ENCODE measurements at regions not wholly inside any gene's neighbourhood (a gene's known extent, or its start where the extent isn't known, plus 50 kb on each side); places are given as distances from the start of the nearest gene placed in this dataset.

DNA sequence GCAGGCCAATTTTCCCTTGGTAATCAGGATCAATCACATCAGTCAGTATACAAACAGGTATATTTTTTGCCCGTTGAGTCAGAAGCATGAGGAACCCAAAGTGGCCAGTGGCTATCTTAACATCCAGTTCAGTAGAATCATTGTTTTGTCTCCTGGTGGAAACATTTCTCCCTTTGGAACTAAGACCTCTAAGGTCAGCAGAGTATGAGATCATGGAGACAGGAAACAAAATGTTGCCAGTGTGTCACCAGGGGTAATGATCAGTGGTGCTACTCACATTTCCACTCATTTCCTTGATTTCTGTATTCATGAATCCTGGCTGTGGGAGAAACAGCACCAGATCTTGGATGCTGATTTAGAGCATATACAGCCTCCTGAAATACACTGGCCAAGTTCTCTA, 553.0 kb downstream of the CSNK1G3 start (continued):
- TF ChIP-seq, protein P1, sequence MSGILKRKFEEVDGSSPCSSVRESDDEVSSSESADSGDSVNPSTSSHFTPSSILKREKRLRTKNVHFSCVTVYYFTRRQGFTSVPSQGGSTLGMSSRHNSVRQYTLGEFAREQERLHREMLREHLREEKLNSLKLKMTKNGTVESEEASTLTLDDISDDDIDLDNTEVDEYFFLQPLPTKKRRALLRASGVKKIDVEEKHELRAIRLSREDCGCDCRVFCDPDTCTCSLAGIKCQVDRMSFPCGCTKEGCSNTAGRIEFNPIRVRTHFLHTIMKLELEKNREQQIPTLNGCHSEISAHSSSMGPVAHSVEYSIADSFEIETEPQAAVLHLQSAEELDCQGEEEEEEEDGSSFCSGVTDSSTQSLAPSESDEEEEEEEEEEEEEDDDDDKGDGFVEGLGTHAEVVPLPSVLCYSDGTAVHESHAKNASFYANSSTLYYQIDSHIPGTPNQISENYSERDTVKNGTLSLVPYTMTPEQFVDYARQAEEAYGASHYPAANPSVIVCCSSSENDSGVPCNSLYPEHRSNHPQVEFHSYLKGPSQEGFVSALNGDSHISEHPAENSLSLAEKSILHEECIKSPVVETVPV (CRISPR knock-in tag; IDR thresholded peaks at IDR 0.05): no peak
- TF ChIP-seq ZNF8 (CRISPR knock-in tag; IDR thresholded peaks at IDR 0.05): no peak

DNA sequence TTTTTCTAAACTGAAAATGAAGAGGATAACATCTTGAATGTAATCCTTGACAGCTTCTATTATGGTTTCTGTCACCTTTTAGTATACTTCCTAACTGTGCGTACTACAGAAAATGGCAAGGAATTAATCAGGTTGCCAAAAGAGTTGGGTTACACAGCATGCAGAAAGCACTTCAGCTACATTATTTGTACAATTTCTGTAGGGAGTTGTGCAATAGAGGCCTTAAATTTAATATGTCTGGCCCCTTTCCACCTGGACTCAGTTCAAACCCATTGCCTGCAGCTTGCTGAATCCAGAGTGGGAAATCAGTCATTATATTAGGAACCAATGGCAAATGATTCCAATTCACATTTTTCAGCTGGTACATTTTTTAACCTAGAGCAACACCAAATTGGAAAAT, 549.7 kb downstream of the CSNK1G3 start:
- no peak for ATAC-seq
- TF ChIP-seq TCF4 (CRISPR knock-in tag; IDR thresholded peaks at IDR 0.05; ENCODE audit: borderline replicate concordance): no peak
- peak; percentile 72 for TF ChIP-seq ISL1 (CRISPR knock-in tag; IDR thresholded peaks at IDR 0.05)
- TF ChIP-seq ESRRG (CRISPR knock-in tag; IDR thresholded peaks at IDR 0.05): no peak

DNA sequence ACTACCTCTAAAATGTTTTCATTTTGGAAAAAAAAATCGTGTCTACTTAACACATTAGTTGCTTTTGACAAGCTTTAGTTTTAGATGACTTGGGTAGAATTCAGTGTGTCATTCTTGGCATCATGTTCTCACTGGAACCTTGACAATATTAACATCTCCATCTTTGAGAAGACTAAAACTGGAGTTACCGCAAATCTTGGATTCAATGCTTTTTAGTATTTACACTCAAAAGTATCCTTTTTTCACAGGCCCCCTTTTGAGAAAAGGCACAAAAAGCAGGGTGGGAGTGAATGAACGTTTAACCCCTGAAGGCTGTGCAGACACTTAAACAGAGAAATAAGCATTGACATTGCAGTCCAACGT, 549.1 kb downstream of the CSNK1G3 start:
- no peak for TF ChIP-seq BACH2 (CRISPR knock-in tag; IDR thresholded peaks at IDR 0.05; ENCODE audit: borderline replicate concordance)
- no peak for TF ChIP-seq SNAI2 (CRISPR knock-in tag; IDR thresholded peaks at IDR 0.05)
- TF ChIP-seq ESRRG (CRISPR knock-in tag; IDR thresholded peaks at IDR 0.05): no peak
- TF ChIP-seq ZNF70 (CRISPR knock-in tag; IDR thresholded peaks at IDR 0.05): no peak
- no peak for TF ChIP-seq RARB (CRISPR knock-in tag; IDR thresholded peaks at IDR 0.05)
- TF ChIP-seq ARNTL (CRISPR knock-in tag; IDR thresholded peaks at IDR 0.05; ENCODE audit: borderline replicate concordance, low read depth): no peak
- TF ChIP-seq, protein P2, sequence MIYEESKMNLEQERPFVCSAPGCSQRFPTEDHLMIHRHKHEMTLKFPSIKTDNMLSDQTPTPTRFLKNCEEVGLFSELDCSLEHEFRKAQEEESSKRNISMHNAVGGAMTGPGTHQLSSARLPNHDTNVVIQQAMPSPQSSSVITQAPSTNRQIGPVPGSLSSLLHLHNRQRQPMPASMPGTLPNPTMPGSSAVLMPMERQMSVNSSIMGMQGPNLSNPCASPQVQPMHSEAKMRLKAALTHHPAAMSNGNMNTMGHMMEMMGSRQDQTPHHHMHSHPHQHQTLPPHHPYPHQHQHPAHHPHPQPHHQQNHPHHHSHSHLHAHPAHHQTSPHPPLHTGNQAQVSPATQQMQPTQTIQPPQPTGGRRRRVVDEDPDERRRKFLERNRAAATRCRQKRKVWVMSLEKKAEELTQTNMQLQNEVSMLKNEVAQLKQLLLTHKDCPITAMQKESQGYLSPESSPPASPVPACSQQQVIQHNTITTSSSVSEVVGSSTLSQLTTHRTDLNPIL (CRISPR knock-in tag; IDR thresholded peaks at IDR 0.05; ENCODE audit: low read depth): no peak
- TF ChIP-seq, protein P3, sequence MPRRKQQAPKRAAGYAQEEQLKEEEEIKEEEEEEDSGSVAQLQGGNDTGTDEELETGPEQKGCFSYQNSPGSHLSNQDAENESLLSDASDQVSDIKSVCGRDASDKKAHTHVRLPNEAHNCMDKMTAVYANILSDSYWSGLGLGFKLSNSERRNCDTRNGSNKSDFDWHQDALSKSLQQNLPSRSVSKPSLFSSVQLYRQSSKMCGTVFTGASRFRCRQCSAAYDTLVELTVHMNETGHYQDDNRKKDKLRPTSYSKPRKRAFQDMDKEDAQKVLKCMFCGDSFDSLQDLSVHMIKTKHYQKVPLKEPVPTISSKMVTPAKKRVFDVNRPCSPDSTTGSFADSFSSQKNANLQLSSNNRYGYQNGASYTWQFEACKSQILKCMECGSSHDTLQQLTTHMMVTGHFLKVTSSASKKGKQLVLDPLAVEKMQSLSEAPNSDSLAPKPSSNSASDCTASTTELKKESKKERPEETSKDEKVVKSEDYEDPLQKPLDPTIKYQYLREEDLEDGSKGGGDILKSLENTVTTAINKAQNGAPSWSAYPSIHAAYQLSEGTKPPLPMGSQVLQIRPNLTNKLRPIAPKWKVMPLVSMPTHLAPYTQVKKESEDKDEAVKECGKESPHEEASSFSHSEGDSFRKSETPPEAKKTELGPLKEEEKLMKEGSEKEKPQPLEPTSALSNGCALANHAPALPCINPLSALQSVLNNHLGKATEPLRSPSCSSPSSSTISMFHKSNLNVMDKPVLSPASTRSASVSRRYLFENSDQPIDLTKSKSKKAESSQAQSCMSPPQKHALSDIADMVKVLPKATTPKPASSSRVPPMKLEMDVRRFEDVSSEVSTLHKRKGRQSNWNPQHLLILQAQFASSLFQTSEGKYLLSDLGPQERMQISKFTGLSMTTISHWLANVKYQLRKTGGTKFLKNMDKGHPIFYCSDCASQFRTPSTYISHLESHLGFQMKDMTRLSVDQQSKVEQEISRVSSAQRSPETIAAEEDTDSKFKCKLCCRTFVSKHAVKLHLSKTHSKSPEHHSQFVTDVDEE (CRISPR knock-in tag; IDR thresholded peaks at IDR 0.05): no peak
- TF ChIP-seq PPARA (CRISPR knock-in tag; IDR thresholded peaks at IDR 0.05; ENCODE audit: borderline replicate concordance): no peak
- TF ChIP-seq, protein P1 (CRISPR knock-in tag; IDR thresholded peaks at IDR 0.05): no peak
- TF ChIP-seq CSDC2 (CRISPR knock-in tag; IDR thresholded peaks at IDR 0.05): no peak
- no peak for TF ChIP-seq ZC3H10 (CRISPR knock-in tag; IDR thresholded peaks at IDR 0.05)
- no peak for TF ChIP-seq ZFP30 (CRISPR knock-in tag; IDR thresholded peaks at IDR 0.05)
- TF ChIP-seq OSR1 (CRISPR knock-in tag; IDR thresholded peaks at IDR 0.05): no peak
- no peak for TF ChIP-seq TCF4 (CRISPR knock-in tag; IDR thresholded peaks at IDR 0.05; ENCODE audit: borderline replicate concordance)
- TF ChIP-seq ZFP3 (CRISPR knock-in tag; IDR thresholded peaks at IDR 0.05): no peak
- TF ChIP-seq GLIS3 (CRISPR knock-in tag; IDR thresholded peaks at IDR 0.05): no peak
- TF ChIP-seq, protein P4, sequence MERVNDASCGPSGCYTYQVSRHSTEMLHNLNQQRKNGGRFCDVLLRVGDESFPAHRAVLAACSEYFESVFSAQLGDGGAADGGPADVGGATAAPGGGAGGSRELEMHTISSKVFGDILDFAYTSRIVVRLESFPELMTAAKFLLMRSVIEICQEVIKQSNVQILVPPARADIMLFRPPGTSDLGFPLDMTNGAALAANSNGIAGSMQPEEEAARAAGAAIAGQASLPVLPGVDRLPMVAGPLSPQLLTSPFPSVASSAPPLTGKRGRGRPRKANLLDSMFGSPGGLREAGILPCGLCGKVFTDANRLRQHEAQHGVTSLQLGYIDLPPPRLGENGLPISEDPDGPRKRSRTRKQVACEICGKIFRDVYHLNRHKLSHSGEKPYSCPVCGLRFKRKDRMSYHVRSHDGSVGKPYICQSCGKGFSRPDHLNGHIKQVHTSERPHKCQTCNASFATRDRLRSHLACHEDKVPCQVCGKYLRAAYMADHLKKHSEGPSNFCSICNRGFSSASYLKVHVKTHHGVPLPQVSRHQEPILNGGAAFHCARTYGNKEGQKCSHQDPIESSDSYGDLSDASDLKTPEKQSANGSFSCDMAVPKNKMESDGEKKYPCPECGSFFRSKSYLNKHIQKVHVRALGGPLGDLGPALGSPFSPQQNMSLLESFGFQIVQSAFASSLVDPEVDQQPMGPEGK (CRISPR knock-in tag; IDR thresholded peaks at IDR 0.05; ENCODE audit: borderline replicate concordance): no peak
- TF ChIP-seq ISL1 (CRISPR knock-in tag; IDR thresholded peaks at IDR 0.05): no peak
- no peak for ATAC-seq

DNA sequence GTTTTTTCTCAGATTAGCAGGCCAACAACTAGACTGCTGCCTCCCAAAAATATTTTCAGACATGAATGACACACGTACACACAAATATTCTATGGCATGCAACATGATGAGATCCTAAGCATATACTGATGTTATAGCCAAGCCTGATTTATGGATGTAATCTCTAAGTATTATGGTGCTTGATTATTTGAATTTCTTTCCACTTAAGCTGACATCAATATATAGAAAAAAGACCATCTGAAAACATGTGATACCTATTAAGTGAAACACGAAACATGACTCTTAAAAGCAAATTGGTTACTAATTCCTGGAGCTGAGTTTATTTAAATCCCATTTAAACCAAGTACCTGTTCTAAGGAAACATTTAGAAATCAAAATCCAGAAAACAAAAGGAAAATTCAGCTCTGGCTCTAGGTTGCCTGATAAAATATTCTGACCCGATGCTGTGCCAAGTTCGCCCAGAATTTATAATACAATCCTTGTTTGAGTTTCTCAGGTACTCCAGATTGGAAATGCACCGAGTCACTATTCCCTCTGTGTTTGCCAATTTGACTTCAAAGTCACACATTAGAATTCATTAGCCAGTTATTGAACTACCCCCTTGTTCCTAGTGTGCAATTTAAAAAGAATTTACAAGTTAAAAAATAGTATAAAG, 548.6 kb downstream of the CSNK1G3 start:
- no peak for ATAC-seq
- no peak for TF ChIP-seq RARB (CRISPR knock-in tag; IDR thresholded peaks at IDR 0.05)
- TF ChIP-seq PPARA (CRISPR knock-in tag; IDR thresholded peaks at IDR 0.05; ENCODE audit: borderline replicate concordance): no peak
- TF ChIP-seq, protein P3 (CRISPR knock-in tag; IDR thresholded peaks at IDR 0.05): no peak
- TF ChIP-seq, protein P1 (CRISPR knock-in tag; IDR thresholded peaks at IDR 0.05): no peak
- TF ChIP-seq ZC3H10 (CRISPR knock-in tag; IDR thresholded peaks at IDR 0.05): no peak
- TF ChIP-seq TOX (CRISPR knock-in tag; IDR thresholded peaks at IDR 0.05; ENCODE audit: borderline replicate concordance): no peak
- no peak for TF ChIP-seq BACH2 (CRISPR knock-in tag; IDR thresholded peaks at IDR 0.05; ENCODE audit: borderline replicate concordance)
- no peak for TF ChIP-seq ZNF8 (CRISPR knock-in tag; IDR thresholded peaks at IDR 0.05)
